SK-N-SH treated with all-trans-retinoic acid at 6 μM for 48 hours (cell line): ENCODE measurements at regions not wholly inside any gene's neighbourhood (a gene's known extent, or its start where the extent isn't known, plus 50 kb on each side); places are given as distances from the start of the nearest gene placed in this dataset.

Experiments used
- ATAC-seq: fragments of 200-7000 bp; cut with Tn5 transposase; 3 replicates; pipeline ENCODE4 v1.9.1; 2020; ENCODE audit warnings: mild to moderate bottlenecking, moderate library complexity
- ARNTL ChIP-seq: fragments of 450-650 bp; formaldehyde crosslinking; IDR thresholded peaks from 2 replicates; pipeline ENCODE4 v1.5.0; 2020; ENCODE audit warnings: low read depth, mild to moderate bottlenecking, moderate library complexity, borderline replicate concordance
- BACH2 ChIP-seq: fragments of 250-450 bp; sonication (Bioruptor Pico); IDR thresholded peaks from 2 replicates; pipeline ENCODE4 v1.9.0; 2021; ENCODE audit warnings: mild to moderate bottlenecking, borderline replicate concordance
- CSRNP3 ChIP-seq: fragments of 250-450 bp; sonication (Bioruptor Pico); IDR thresholded peaks from 2 replicates; pipeline ENCODE4 v1.5.1; 2021; ENCODE audit warnings: mild to moderate bottlenecking, moderate library complexity
- ESRRG ChIP-seq: fragments of 250-450 bp; sonication (Bioruptor Pico); IDR thresholded peaks from 2 replicates; pipeline ENCODE4 v1.6.1; 2021; ENCODE audit warnings: mild to moderate bottlenecking
- GLIS3 ChIP-seq: fragments of 250-450 bp; sonication (Bioruptor Pico); IDR thresholded peaks from 2 replicates; pipeline ENCODE4 v1.5.0; 2020; ENCODE audit warnings: mild to moderate bottlenecking, moderate library complexity
- ISL1 ChIP-seq: fragments of 250-450 bp; sonication (Bioruptor Pico); IDR thresholded peaks from 2 replicates; pipeline ENCODE4 v2.1.2; 2022; ENCODE audit warnings: mild to moderate bottlenecking, moderate library complexity
- OSR1 ChIP-seq: fragments of 250-450 bp; sonication (Bioruptor Pico); IDR thresholded peaks from 2 replicates; pipeline ENCODE4 v1.8.0; 2022; ENCODE audit warnings: moderate library complexity, mild to moderate bottlenecking, inconsistent platforms
- PATZ1 ChIP-seq: fragments of 250-450 bp; sonication (Bioruptor Pico); IDR thresholded peaks from 2 replicates; pipeline ENCODE4 v1.8.0; 2020; ENCODE audit warnings: mild to moderate bottlenecking, moderate library complexity, borderline replicate concordance
- POU6F1 ChIP-seq: fragments of 250-450 bp; sonication (Bioruptor Pico); IDR thresholded peaks from 2 replicates; pipeline ENCODE4 v1.8.0; 2021; ENCODE audit warnings: low read depth, mild to moderate bottlenecking, moderate library complexity, borderline replicate concordance
- RARB ChIP-seq: fragments of 250-450 bp; sonication (Bioruptor Pico); IDR thresholded peaks from 2 replicates; pipeline ENCODE4 v1.8.0; 2021; ENCODE audit warnings: mild to moderate bottlenecking, moderate library complexity
- TCF4 ChIP-seq: fragments of 250-450 bp; sonication (Bioruptor Pico); IDR thresholded peaks from 2 replicates; pipeline ENCODE4 v1.8.0; 2021; ENCODE audit warnings: mild to moderate bottlenecking, moderate library complexity, borderline replicate concordance
- TOX ChIP-seq: fragments of 250-450 bp; sonication (Bioruptor Pico); IDR thresholded peaks from 2 replicates; pipeline ENCODE4 v1.8.0; 2021; ENCODE audit warnings: mild to moderate bottlenecking, moderate library complexity, borderline replicate concordance
- TSHZ2 ChIP-seq: fragments of 250-450 bp; sonication (Bioruptor Pico); IDR thresholded peaks from 2 replicates; pipeline ENCODE4 v1.5.0; 2020; ENCODE audit warnings: mild to moderate bottlenecking, moderate library complexity
- ZC3H10 ChIP-seq: fragments of 250-450 bp; sonication (Bioruptor Pico); IDR thresholded peaks from 2 replicates; pipeline ENCODE4 v1.5.1; 2021; ENCODE audit warnings: mild to moderate bottlenecking, moderate library complexity
- ZFP30 ChIP-seq: fragments of 450-650 bp; formaldehyde crosslinking; IDR thresholded peaks from 2 replicates; pipeline ENCODE4 v1.5.0; 2022; ENCODE audit warnings: mild to moderate bottlenecking, moderate library complexity
- ZNF565 ChIP-seq: fragments of 450-650 bp; formaldehyde crosslinking; conservative IDR thresholded peaks from 2 replicates; pipeline ENCODE4 v1.5.0; 2020; ENCODE audit warnings: low read depth, mild to moderate bottlenecking, moderate library complexity
- ZNF70 ChIP-seq: fragments of 450-650 bp; formaldehyde crosslinking; IDR thresholded peaks from 2 replicates; pipeline ENCODE4 v1.5.0; 2020; ENCODE audit warnings: mild to moderate bottlenecking, moderate library complexity
- ZNF8 ChIP-seq: fragments of 450-650 bp; formaldehyde crosslinking; IDR thresholded peaks from 2 replicates; pipeline ENCODE4 v1.5.0; 2020; ENCODE audit warnings: mild to moderate bottlenecking, moderate library complexity

- ATAC-seq: no peak
- TF ChIP-seq ISL1 (CRISPR knock-in tag) (no peak), BACH2 (CRISPR knock-in tag) (no peak), TSHZ2 (CRISPR knock-in tag) (no peak), CSRNP3 (CRISPR knock-in tag) (no peak), PATZ1 (CRISPR knock-in tag) (no peak), ZNF565 (CRISPR knock-in tag) (no peak), GLIS3 (no peak), POU6F1 (CRISPR knock-in tag) (no peak), TOX (no peak)
These were observed 233.1 kb upstream of the PFKP start for GRCh38 chr10:2834214-2834613.

GRCh38 chr10:2831509-2831908, 235.8 kb upstream of the PFKP start:
- TF ChIP-seq ZNF8 (CRISPR knock-in tag): no peak
- no peak for TF ChIP-seq ESRRG (CRISPR knock-in tag)
- no peak for TF ChIP-seq ZNF70 (CRISPR knock-in tag)
- TF ChIP-seq ZNF565 (CRISPR knock-in tag): no peak
- no peak for TF ChIP-seq ZC3H10
- TF ChIP-seq TCF4 (CRISPR knock-in tag): no peak
- no peak for ATAC-seq

- no peak for ATAC-seq
- TF ChIP-seq ZFP30 (CRISPR knock-in tag): no peak
- no peak for TF ChIP-seq ARNTL (CRISPR knock-in tag)
- TF ChIP-seq BACH2 (CRISPR knock-in tag): no peak
- TF ChIP-seq PATZ1 (CRISPR knock-in tag): no peak
- TF ChIP-seq RARB: no peak
- no peak for TF ChIP-seq ESRRG (CRISPR knock-in tag)
- TF ChIP-seq TOX: no peak
- TF ChIP-seq OSR1: no peak
- TF ChIP-seq ZNF8 (CRISPR knock-in tag): no peak
- no peak for TF ChIP-seq ZNF70 (CRISPR knock-in tag)
- TF ChIP-seq POU6F1 (CRISPR knock-in tag): no peak
- TF ChIP-seq GLIS3: no peak
These were observed 238.6 kb upstream of the PFKP start for GRCh38 chr10:2828741-2829140.
